ENCODE measurements at regions not wholly inside any gene's neighbourhood (a gene's known extent, or its start where the extent isn't known, plus 50 kb on each side); places are given as distances from the start of the nearest gene placed in this dataset.

DNA sequence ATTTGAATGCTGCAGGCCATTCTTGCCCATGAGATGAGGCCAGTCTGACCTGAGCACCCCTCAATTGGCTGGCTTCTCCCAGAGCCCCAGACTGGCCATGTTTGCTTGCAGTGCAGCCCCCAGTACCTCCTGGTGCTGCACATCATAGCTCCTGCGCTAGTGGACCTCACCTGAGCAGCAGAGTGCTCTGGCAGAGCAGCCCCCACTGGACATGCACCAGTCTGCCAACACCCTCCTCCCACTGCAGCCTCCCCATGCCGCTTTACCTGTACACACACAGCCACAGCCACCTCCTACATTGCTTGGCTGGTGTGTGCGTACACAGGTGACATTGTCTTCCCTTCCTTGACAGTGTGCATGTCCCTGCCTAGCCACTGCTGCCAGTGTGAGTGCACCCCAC lies 940.2 kb downstream of the EFNA5 start:
- peaks cover 0 to 10% (median 8%) of the 10 kb centered on the region in 4 donors for H3K9me3 ChIP-seq (ENCODE audit: control insufficient read depth in 4 of 4, insufficient read depth in 3 of 4, low read length in 3 of 4)
- TF ChIP-seq, protein P1, sequence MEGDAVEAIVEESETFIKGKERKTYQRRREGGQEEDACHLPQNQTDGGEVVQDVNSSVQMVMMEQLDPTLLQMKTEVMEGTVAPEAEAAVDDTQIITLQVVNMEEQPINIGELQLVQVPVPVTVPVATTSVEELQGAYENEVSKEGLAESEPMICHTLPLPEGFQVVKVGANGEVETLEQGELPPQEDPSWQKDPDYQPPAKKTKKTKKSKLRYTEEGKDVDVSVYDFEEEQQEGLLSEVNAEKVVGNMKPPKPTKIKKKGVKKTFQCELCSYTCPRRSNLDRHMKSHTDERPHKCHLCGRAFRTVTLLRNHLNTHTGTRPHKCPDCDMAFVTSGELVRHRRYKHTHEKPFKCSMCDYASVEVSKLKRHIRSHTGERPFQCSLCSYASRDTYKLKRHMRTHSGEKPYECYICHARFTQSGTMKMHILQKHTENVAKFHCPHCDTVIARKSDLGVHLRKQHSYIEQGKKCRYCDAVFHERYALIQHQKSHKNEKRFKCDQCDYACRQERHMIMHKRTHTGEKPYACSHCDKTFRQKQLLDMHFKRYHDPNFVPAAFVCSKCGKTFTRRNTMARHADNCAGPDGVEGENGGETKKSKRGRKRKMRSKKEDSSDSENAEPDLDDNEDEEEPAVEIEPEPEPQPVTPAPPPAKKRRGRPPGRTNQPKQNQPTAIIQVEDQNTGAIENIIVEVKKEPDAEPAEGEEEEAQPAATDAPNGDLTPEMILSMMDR (IDR thresholded peaks at IDR 0.05; ENCODE audit: control extremely low read depth, extremely low read depth) = no peak
- H3K27me3 ChIP-seq (ENCODE audit: control insufficient read depth in 3 of 3, insufficient read depth in 3 of 3, low read length in 2 of 3) = no peaks in the 10 kb centered on the region
- no peak overlapping the region for H3K27ac ChIP-seq (ENCODE audit: low read depth in 1 of 2, low read length in 1 of 2)
- H3K36me3 ChIP-seq (ENCODE audit: control insufficient read depth in 4 of 4, insufficient read depth in 4 of 4, low read length in 4 of 4) = no peaks in the 10 kb centered on the region
- H3K4me1 ChIP-seq (ENCODE audit: control insufficient read depth in 5 of 5, insufficient read depth in 5 of 5, low read length in 5 of 5) = no peaks in the 10 kb centered on the region
- 60 to 63% methylated on average over 3 of the region's 3 CpGs for WGBS, 2 donors
- ATAC-seq (ENCODE audit: insufficient read depth, low FRiP score) (no peak), DNase-seq (no peak)
- no peak overlapping the region for H3K4me3 ChIP-seq
- H3K9ac ChIP-seq (ENCODE audit: insufficient read depth in 1 of 2, low read length in 2 of 2) = no peak overlapping the region

DNA sequence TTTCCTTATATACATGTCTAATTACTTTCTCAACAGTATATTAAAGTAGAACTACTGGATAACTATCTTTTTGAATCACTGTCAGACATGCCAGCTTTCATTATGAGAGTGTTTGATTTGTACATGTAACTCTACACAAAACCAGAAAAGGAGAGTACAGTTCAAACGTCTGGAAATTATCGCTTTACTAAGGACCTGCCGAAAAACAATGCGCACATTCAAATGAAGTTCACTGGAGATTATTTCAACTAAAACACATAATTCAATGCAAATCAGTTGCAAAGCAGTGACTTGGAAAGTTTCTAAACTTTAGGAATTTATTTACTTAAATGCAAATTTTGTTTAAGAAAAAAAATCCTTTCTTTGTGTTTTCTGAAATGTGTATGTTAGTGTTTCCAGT lies 942.5 kb downstream of the EFNA5 start:
- ATAC-seq (ENCODE audit: insufficient read depth, low FRiP score) (no peak), DNase-seq (no peak)
- peaks cover 0 to 10% (median 5%) of the 10 kb centered on the region in 4 donors for H3K9me3 ChIP-seq (ENCODE audit: control insufficient read depth in 4 of 4, insufficient read depth in 3 of 4, low read length in 3 of 4)
- no peaks in the 10 kb centered on the region for H3K4me1 ChIP-seq (ENCODE audit: control insufficient read depth in 5 of 5, insufficient read depth in 5 of 5, low read length in 5 of 5)
- H3K9ac ChIP-seq (ENCODE audit: insufficient read depth in 1 of 2, low read length in 2 of 2) = no peak overlapping the region
- H3K36me3 ChIP-seq (ENCODE audit: control insufficient read depth in 4 of 4, insufficient read depth in 4 of 4, low read length in 4 of 4) = no peaks in the 10 kb centered on the region
- no peak overlapping the region for H3K4me3 ChIP-seq
- no peak overlapping the region for H3K27ac ChIP-seq (ENCODE audit: low read depth in 1 of 2, low read length in 1 of 2)
- WGBS, 2 donors = 82 to 89% methylated on average over 4 of the region's 4 CpGs
- H3K27me3 ChIP-seq (ENCODE audit: control insufficient read depth in 3 of 3, insufficient read depth in 3 of 3, low read length in 2 of 3) = no peaks in the 10 kb centered on the region
- TF ChIP-seq, protein P1 (IDR thresholded peaks at IDR 0.05; ENCODE audit: control extremely low read depth, extremely low read depth) = no peak

DNA sequence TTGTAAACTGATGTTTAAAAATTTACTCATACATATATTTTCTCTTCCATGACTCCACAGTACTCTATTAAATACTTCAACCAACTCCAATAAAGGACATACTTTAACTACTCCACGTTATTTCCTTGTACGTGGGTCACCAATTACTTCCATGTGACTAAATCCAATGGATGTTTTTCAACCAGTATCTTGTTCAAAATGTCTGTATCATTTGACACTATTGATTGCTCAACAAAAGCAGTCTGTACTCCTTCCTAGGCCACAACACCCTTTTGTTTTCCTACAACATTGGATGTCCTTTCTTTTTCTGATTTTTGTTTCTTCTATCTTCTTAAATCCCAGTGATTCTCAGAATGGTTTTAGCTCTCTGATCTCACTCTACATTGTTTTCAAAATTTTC lies 943.7 kb downstream of the EFNA5 start:
- H3K36me3 ChIP-seq (ENCODE audit: control insufficient read depth in 4 of 4, insufficient read depth in 4 of 4, low read length in 4 of 4) = no peaks in the 10 kb centered on the region
- DNase-seq (no peak), ATAC-seq (ENCODE audit: insufficient read depth, low FRiP score) (no peak)
- no peaks in the 10 kb centered on the region for H3K27me3 ChIP-seq (ENCODE audit: control insufficient read depth in 3 of 3, insufficient read depth in 3 of 3, low read length in 2 of 3)
- no peak overlapping the region for H3K4me3 ChIP-seq
- no peak overlapping the region for H3K27ac ChIP-seq (ENCODE audit: low read depth in 1 of 2, low read length in 1 of 2)
- WGBS, 2 donors = 82 to 84% methylated on average over 2 of the region's 2 CpGs
- H3K4me1 ChIP-seq (ENCODE audit: control insufficient read depth in 5 of 5, insufficient read depth in 5 of 5, low read length in 5 of 5) = no peaks in the 10 kb centered on the region
- TF ChIP-seq, protein P1 (IDR thresholded peaks at IDR 0.05; ENCODE audit: control extremely low read depth, extremely low read depth) = no peak
- no peak overlapping the region for H3K9ac ChIP-seq (ENCODE audit: insufficient read depth in 1 of 2, low read length in 2 of 2)
- peaks cover 0 to 10% (median 1%) of the 10 kb centered on the region in 4 donors for H3K9me3 ChIP-seq (ENCODE audit: control insufficient read depth in 4 of 4, insufficient read depth in 3 of 4, low read length in 3 of 4)

DNA sequence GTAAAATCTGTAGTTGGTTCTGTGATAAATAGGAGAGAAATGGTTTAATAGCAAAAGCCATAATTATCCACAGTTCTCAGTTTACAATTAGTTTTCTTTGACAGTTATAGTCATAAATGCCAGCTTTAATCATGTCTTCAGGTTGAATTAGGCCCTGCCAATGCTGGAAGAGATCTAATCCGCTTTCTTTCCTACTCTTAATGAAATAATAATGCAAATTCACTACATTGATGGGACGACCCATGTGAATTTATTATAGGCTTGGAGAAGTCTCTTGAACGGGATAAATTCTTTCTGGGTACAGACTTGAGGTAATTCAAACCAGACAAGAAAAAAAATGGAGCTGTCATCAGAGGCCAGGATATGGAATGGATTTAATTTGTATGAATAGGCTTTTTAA lies 950.4 kb downstream of the EFNA5 start:
- Histone ChIP-seq H3K4me1 (ENCODE audit: control insufficient read depth in 5 of 5, insufficient read depth in 5 of 5, low read length in 5 of 5) (no peaks in the 10 kb centered on the region), H3K4me3 (no peak overlapping the region), H3K27me3 (ENCODE audit: control insufficient read depth in 3 of 3, insufficient read depth in 3 of 3, low read length in 2 of 3) (no peaks in the 10 kb centered on the region), H3K9me3 (ENCODE audit: control insufficient read depth in 4 of 4, insufficient read depth in 3 of 4, low read length in 3 of 4) (no peaks in the 10 kb centered on the region), H3K9ac (ENCODE audit: insufficient read depth in 1 of 2, low read length in 2 of 2) (no peak overlapping the region), H3K27ac (ENCODE audit: low read depth in 1 of 2, low read length in 1 of 2) (no peak overlapping the region), H3K36me3 (ENCODE audit: control insufficient read depth in 4 of 4, insufficient read depth in 4 of 4, low read length in 4 of 4) (no peaks in the 10 kb centered on the region)
- WGBS, 2 donors = 58% methylated on average over 3 of the region's 3 CpGs
- TF ChIP-seq, protein P1 (IDR thresholded peaks at IDR 0.05; ENCODE audit: control extremely low read depth, extremely low read depth) = no peak
- DNase-seq (no peak), ATAC-seq (ENCODE audit: insufficient read depth, low FRiP score) (no peak)
